ENCODE measurements at regions not wholly inside any gene's neighbourhood (a gene's known extent, or its start where the extent isn't known, plus 50 kb on each side); places are given as distances from the start of the nearest gene placed in this dataset.

DNA sequence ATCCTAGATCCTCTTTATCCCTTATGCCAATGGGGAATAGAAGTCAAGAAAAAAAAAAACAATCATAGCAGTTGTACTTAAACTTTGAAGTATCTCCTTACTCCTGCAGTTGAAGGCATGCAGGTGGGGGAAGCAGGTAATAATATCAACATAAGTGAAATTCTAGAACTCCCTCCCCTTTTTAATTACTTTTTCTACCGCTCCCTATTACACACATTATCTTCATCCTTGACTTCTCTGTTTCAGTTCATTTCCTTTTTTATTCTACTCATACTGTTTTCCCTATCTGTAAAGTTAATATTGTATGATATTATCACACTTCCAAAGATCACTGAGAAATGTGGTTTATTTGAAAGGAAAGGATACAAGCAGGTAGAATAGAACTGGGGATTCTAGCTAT is 962.0 kb downstream of the PLA2G4A start:
- H4K20me1 ChIP-seq (ENCODE audit: insufficient read depth, low read length) = no peaks in the 10 kb centered on the region
- TF ChIP-seq, protein P1, sequence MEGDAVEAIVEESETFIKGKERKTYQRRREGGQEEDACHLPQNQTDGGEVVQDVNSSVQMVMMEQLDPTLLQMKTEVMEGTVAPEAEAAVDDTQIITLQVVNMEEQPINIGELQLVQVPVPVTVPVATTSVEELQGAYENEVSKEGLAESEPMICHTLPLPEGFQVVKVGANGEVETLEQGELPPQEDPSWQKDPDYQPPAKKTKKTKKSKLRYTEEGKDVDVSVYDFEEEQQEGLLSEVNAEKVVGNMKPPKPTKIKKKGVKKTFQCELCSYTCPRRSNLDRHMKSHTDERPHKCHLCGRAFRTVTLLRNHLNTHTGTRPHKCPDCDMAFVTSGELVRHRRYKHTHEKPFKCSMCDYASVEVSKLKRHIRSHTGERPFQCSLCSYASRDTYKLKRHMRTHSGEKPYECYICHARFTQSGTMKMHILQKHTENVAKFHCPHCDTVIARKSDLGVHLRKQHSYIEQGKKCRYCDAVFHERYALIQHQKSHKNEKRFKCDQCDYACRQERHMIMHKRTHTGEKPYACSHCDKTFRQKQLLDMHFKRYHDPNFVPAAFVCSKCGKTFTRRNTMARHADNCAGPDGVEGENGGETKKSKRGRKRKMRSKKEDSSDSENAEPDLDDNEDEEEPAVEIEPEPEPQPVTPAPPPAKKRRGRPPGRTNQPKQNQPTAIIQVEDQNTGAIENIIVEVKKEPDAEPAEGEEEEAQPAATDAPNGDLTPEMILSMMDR (IDR thresholded peaks at IDR 0.05; ENCODE audit: extremely low read depth, low read depth, low read length) = no peak
- H3K27ac ChIP-seq (ENCODE audit: low read depth, low read length) = no peak overlapping the region
- no peaks in the 10 kb centered on the region for H3K79me2 ChIP-seq (ENCODE audit: insufficient read depth, low read length)
- no peak overlapping the region for H2AFZ ChIP-seq (ENCODE audit: low read length)
- H3K4me2 ChIP-seq (ENCODE audit: insufficient read depth, low read length) = no peak overlapping the region
- H3K4me3 ChIP-seq (ENCODE audit: insufficient read depth, low read length) = no peak overlapping the region
- no peaks in the 10 kb centered on the region for H3K4me1 ChIP-seq (ENCODE audit: insufficient read depth, low read length)
- no peaks in the 10 kb centered on the region for H3K27me3 ChIP-seq (ENCODE audit: insufficient read depth, low read length)
- no peak for DNase-seq (ENCODE audit: insufficient read length, low spot score, missing footprints)
- H3K36me3 ChIP-seq (ENCODE audit: insufficient read depth, low read length) = no peaks in the 10 kb centered on the region
- H3K9me3 ChIP-seq (ENCODE audit: low read depth, low read length) = no peaks in the 10 kb centered on the region

DNA sequence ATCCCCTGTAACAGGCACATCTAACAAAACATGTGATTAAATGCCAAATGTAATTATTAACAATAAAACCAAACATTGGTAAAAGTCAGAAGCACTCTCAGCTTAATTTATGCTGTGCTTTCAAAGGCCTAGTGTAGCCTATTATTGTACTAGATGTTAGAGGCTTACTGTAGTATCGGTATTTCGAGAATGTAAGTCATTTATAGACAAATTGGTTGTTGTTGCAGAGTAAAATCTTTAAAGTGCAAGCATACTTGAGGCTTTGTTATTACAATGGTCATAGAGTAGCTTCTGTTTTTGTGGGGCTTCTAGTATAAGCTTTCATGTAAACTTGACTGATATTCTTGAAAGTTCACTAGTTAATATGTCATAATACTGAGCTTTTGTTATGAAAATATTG is 965.8 kb downstream of the PLA2G4A start:
- Histone ChIP-seq H3K27me3 (ENCODE audit: insufficient read depth, low read length) (no peaks in the 10 kb centered on the region), H3K4me1 (ENCODE audit: insufficient read depth, low read length) (no peaks in the 10 kb centered on the region), H2AFZ (ENCODE audit: low read length) (no peak overlapping the region), H3K36me3 (ENCODE audit: insufficient read depth, low read length) (no peaks in the 10 kb centered on the region), H3K27ac (ENCODE audit: low read depth, low read length) (no peak overlapping the region), H3K79me2 (ENCODE audit: insufficient read depth, low read length) (no peaks in the 10 kb centered on the region), H3K4me3 (ENCODE audit: insufficient read depth, low read length) (no peak overlapping the region), H3K4me2 (ENCODE audit: insufficient read depth, low read length) (no peak overlapping the region), H3K9me3 (ENCODE audit: low read depth, low read length) (no peaks in the 10 kb centered on the region), H4K20me1 (ENCODE audit: insufficient read depth, low read length) (no peaks in the 10 kb centered on the region)
- TF ChIP-seq, protein P1 (IDR thresholded peaks at IDR 0.05; ENCODE audit: extremely low read depth, low read depth, low read length) = no peak
- no peak for DNase-seq (ENCODE audit: insufficient read length, low spot score, missing footprints)

DNA sequence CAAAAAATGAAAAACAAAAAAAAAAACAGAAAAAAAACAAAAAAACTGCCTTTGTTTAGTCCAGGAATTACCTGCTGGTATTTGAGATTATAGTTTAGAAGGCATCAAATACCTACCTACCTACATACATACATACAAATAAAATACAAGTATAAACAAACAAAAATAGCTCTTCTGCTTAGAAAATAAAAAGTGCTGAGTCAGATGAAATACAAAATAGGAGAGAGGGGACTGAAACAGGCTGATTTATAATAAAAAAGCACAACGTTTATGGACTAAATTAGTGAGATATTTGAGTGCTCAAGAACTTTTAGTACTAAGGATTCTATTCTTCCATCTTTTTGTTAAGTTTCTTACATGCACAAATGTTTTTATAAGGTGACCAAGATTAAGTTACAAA is 980.8 kb downstream of the PLA2G4A start:
- Histone ChIP-seq H2AFZ (ENCODE audit: low read length) (no peak overlapping the region), H3K27ac (ENCODE audit: low read depth, low read length) (no peak overlapping the region), H3K27me3 (ENCODE audit: insufficient read depth, low read length) (no peaks in the 10 kb centered on the region), H3K4me1 (ENCODE audit: insufficient read depth, low read length) (no peaks in the 10 kb centered on the region), H3K4me3 (ENCODE audit: insufficient read depth, low read length) (no peak overlapping the region), H3K79me2 (ENCODE audit: insufficient read depth, low read length) (no peaks in the 10 kb centered on the region), H4K20me1 (ENCODE audit: insufficient read depth, low read length) (no peaks in the 10 kb centered on the region), H3K4me2 (ENCODE audit: insufficient read depth, low read length) (no peak overlapping the region), H3K36me3 (ENCODE audit: insufficient read depth, low read length) (no peaks in the 10 kb centered on the region), H3K9me3 (ENCODE audit: low read depth, low read length) (no peaks in the 10 kb centered on the region)
- no peak for DNase-seq (ENCODE audit: insufficient read length, low spot score, missing footprints)
- TF ChIP-seq, protein P1 (IDR thresholded peaks at IDR 0.05; ENCODE audit: extremely low read depth, low read depth, low read length) = no peak

DNA sequence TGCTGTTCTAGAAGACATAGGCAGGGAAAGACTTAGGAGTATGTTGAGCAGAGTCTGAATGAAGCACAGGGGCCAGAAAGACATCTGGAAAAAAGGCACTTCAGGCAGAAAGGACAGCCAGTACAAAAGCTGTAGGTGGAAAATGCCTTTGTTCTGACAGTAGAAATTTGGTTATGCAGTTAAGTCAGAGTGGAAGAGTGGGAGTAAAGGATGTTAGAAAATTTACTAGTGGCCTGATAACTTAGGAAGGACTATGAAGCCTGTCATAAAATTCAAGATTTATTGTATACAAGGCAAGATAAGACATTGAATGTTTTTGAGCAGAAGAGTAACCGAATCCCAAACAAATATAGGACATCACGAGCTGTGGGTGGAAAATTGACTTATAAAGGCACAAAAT is 987.9 kb downstream of the PLA2G4A start:
- Histone ChIP-seq H4K20me1 (ENCODE audit: insufficient read depth, low read length) (no peaks in the 10 kb centered on the region), H3K4me3 (ENCODE audit: insufficient read depth, low read length) (no peak overlapping the region), H3K27ac (ENCODE audit: low read depth, low read length) (no peak overlapping the region), H3K36me3 (ENCODE audit: insufficient read depth, low read length) (no peaks in the 10 kb centered on the region), H3K4me2 (ENCODE audit: insufficient read depth, low read length) (no peak overlapping the region), H3K79me2 (ENCODE audit: insufficient read depth, low read length) (no peaks in the 10 kb centered on the region), H3K9me3 (ENCODE audit: low read depth, low read length) (no peaks in the 10 kb centered on the region), H3K27me3 (ENCODE audit: insufficient read depth, low read length) (no peaks in the 10 kb centered on the region), H2AFZ (ENCODE audit: low read length) (no peak overlapping the region), H3K4me1 (ENCODE audit: insufficient read depth, low read length) (no peaks in the 10 kb centered on the region)
- TF ChIP-seq, protein P1 (IDR thresholded peaks at IDR 0.05; ENCODE audit: extremely low read depth, low read depth, low read length) = no peak
- no peak for DNase-seq (ENCODE audit: insufficient read length, low spot score, missing footprints)
